GM23338 (cell line): ENCODE measurements at regions not wholly inside any gene's neighbourhood (a gene's known extent, or its start where the extent isn't known, plus 50 kb on each side); places are given as distances from the start of the nearest gene placed in this dataset.
A peak's percentile ranks its signal among the peaks of the same experiment; 100 is the strongest.

Experiments
- ATAC-seq: fragments of 200-7000 bp; cut with Tn5 transposase; 3 replicates; pipeline ENCODE4 v1.9.1; 2020
- DNase-seq: peaks from one replicate; pipeline ENCODE4 v3.0.0-alpha.2; 2015; ENCODE audit warnings: low spot score
- H2AFZ ChIP-seq: fragments of 200-600 bp; sonication (generic); 2 replicates; pipeline ENCODE4 v1.8.0; 2016; ENCODE audit warnings: antibody characterized with exemption, mild to moderate bottlenecking, moderate library complexity
- H3F3A ChIP-seq: fragments of 200-600 bp; sonication (generic); replicated peaks from 2 replicates; pipeline ENCODE4 v1.8.0; 2017; ENCODE audit warnings: antibody characterized with exemption, mixed run types, low read depth
- H3K27ac ChIP-seq: fragments of 200-600 bp; sonication (generic); 2 replicates; pipeline ENCODE4 v1.6.1; 2016; ENCODE audit warnings: low read depth
- H3K27me3 ChIP-seq: fragments of 200-600 bp; sonication (generic); 2 replicates; pipeline ENCODE4 v1.8.0; 2016; ENCODE audit warnings: mild to moderate bottlenecking, mixed run types, moderate library complexity; ENCODE audit not compliant: insufficient read depth
- H3K36me3 ChIP-seq: fragments of 200-600 bp; sonication (generic); 2 replicates; pipeline ENCODE4 v1.8.0; 2016; ENCODE audit warnings: mild to moderate bottlenecking; ENCODE audit not compliant: insufficient read depth
- H3K4me1 ChIP-seq: fragments of 200-600 bp; sonication (generic); 2 replicates; pipeline ENCODE4 v1.8.0; 2016; ENCODE audit warnings: mild to moderate bottlenecking, moderate library complexity; ENCODE audit not compliant: insufficient read depth
- H3K4me2 ChIP-seq: fragments of 200-600 bp; sonication (generic); 2 replicates; pipeline ENCODE4 v1.7.1; 2017; ENCODE audit warnings: mixed run types
- H3K4me3 ChIP-seq: fragments of 200-600 bp; sonication (generic); 2 replicates; pipeline ENCODE4 v1.6.1; 2016; ENCODE audit warnings: mixed run types
- H3K79me2 ChIP-seq: fragments of 200-600 bp; sonication (generic); replicated peaks from 2 replicates; pipeline ENCODE4 v1.8.0; 2017; ENCODE audit warnings: mild to moderate bottlenecking; ENCODE audit not compliant: insufficient read depth
- H3K9me2 ChIP-seq: fragments of 200-600 bp; sonication (generic); 2 replicates; pipeline ENCODE4 v1.8.0; 2017; ENCODE audit not compliant: insufficient read depth
- H4K20me1 ChIP-seq: fragments of 200-600 bp; sonication (generic); replicated peaks from 2 replicates; pipeline ENCODE4 v1.8.0; 2017; ENCODE audit warnings: mild to moderate bottlenecking; ENCODE audit not compliant: insufficient read depth
- H3K27ac Mint-ChIP-seq: 2 replicates; pipeline ENCODE4 v1.8.0; 2020; ENCODE audit warnings: inconsistent platforms, mild to moderate bottlenecking, moderate library complexity, mixed read lengths
- H3K27me3 Mint-ChIP-seq: 3 replicates; pipeline ENCODE4 v1.8.0; 2022; ENCODE audit warnings: low read depth, mild to moderate bottlenecking, moderate library complexity, mixed read lengths, inconsistent platforms; ENCODE audit not compliant: insufficient read depth, poor library complexity
- H3K36me3 Mint-ChIP-seq: 3 replicates; pipeline ENCODE4 v1.8.0; 2021; ENCODE audit warnings: low read depth, mild to moderate bottlenecking, inconsistent platforms, moderate library complexity, mixed read lengths
- H3K4me1 Mint-ChIP-seq: 3 replicates; pipeline ENCODE4 v1.8.0; 2020; ENCODE audit warnings: mild to moderate bottlenecking, inconsistent platforms, mixed read lengths
- H3K4me3 Mint-ChIP-seq: 3 replicates; pipeline ENCODE4 v1.8.0; 2021; ENCODE audit warnings: moderate library complexity, mild to moderate bottlenecking, inconsistent platforms, mixed read lengths
- H3K9me3 Mint-ChIP-seq: 3 replicates; pipeline ENCODE4 v1.8.0; 2020; ENCODE audit warnings: moderate library complexity, mild to moderate bottlenecking, inconsistent platforms, mixed read lengths
- CREB1 ChIP-seq: fragments of 250-450 bp; sonication (Bioruptor Pico); IDR thresholded peaks from 2 replicates; pipeline ENCODE4 v1.5.0; 2020; ENCODE audit warnings: low read depth, mild to moderate bottlenecking, moderate library complexity
- ETS1 ChIP-seq: IDR thresholded peaks from 2 replicates; pipeline ENCODE4 v1.6.1; 2016; ENCODE audit warnings: antibody characterized with exemption
- EZH2 ChIP-seq: fragments of 200-600 bp; sonication (generic); IDR thresholded peaks from one replicate; pipeline ENCODE4 v1.8.0; 2017; ENCODE audit warnings: antibody characterized with exemption, mild to moderate bottlenecking, low read depth; ENCODE audit not compliant: unreplicated experiment
- EZH2phosphoT487 ChIP-seq: fragments of 200-600 bp; sonication (generic); IDR thresholded peaks from one replicate; pipeline ENCODE4 v1.8.1; 2018; ENCODE audit warnings: antibody characterized with exemption; ENCODE audit not compliant: unreplicated experiment
- NANOG ChIP-seq: IDR thresholded peaks from 2 replicates; pipeline ENCODE4 v1.6.1; 2016; ENCODE audit warnings: antibody characterized with exemption, borderline replicate concordance
- POLR2AphosphoS5 ChIP-seq: IDR thresholded peaks from 2 replicates; pipeline ENCODE4 v1.6.1; 2016; ENCODE audit warnings: antibody characterized with exemption, low read depth
- ZNF114 ChIP-seq: fragments of 250-450 bp; sonication (Bioruptor Pico); IDR thresholded peaks from 2 replicates; pipeline ENCODE4 v1.5.0; 2020; ENCODE audit warnings: mild to moderate bottlenecking, moderate library complexity
- TF ChIP-seq, protein P1 (sequence below): IDR thresholded peaks from one replicate; pipeline ENCODE4 v1.6.1; 2018; ENCODE audit warnings: antibody characterized with exemption; ENCODE audit not compliant: unreplicated experiment
- TF ChIP-seq, protein P2 (sequence below), 2 experiments: fragments of 200-600 bp in 1 of 2; sonication (generic) in 1 of 2; conservative IDR thresholded peaks; 2 replicates each; pipeline versions ENCODE4 v1.5.1 to v1.6.1; 2016 to 2017; ENCODE audit warnings: antibody characterized with exemption in 2 of 2, low read depth in 2 of 2, mild to moderate bottlenecking in 2 of 2, moderate library complexity in 1 of 2

DNA sequence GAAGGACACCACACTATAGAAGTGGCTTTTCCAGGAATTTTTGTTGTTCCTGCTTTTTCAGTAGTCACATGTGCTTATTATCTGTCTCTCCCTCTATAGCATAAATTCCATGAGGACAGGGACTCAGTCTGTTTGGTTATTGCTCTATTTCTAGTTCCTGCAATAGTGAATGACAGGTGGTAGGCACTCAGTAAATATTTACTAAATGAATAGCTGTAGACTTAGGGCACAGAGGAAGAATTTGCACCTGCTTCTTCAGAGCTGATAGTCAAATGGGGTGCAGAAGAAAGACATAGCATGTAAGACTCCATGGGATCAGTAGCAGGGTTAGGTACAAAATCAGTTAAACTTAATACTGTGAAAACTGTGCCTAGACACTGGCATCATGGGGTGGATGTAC is 580.2 kb downstream of the CCDC171 start:
- Mint-ChIP-seq H3K4me1 (no peaks in the 10 kb centered on the region), H3K4me3 (no peak overlapping the region), H3K36me3 (no peaks in the 10 kb centered on the region; the same call in 2 of the 3 replicates), H3K9me3 (peaks cover 12% of the 10 kb centered on the region), H3K27ac (no peak overlapping the region), H3K27me3 (peaks cover 5% of the 10 kb centered on the region)
- no peak overlapping the region for H3K4me2 ChIP-seq
- DNase-seq (no peak), ATAC-seq (no peak)
- no peak overlapping the region for H3K27ac ChIP-seq
- H4K20me1 ChIP-seq, result no peaks in the 10 kb centered on the region
- no peaks in the 10 kb centered on the region for H3K4me1 ChIP-seq
- H2AFZ ChIP-seq, result peak overlapping the region; percentile 83; the same call in 1 of the 2 replicates
- no peaks in the 10 kb centered on the region for H3K79me2 ChIP-seq
- H3K4me3 ChIP-seq, result no peak overlapping the region
- H3K9me2 ChIP-seq, result no peaks in the 10 kb centered on the region
- TF ChIP-seq POLR2AphosphoS5 (no peak), EZH2phosphoT487 (no peak), ETS1 (no peak), NANOG (no peak), EZH2 (no peak), ZNF114 (CRISPR knock-in tag) (no peak), CREB1 (CRISPR knock-in tag) (no peak)
- TF ChIP-seq, protein P1, sequence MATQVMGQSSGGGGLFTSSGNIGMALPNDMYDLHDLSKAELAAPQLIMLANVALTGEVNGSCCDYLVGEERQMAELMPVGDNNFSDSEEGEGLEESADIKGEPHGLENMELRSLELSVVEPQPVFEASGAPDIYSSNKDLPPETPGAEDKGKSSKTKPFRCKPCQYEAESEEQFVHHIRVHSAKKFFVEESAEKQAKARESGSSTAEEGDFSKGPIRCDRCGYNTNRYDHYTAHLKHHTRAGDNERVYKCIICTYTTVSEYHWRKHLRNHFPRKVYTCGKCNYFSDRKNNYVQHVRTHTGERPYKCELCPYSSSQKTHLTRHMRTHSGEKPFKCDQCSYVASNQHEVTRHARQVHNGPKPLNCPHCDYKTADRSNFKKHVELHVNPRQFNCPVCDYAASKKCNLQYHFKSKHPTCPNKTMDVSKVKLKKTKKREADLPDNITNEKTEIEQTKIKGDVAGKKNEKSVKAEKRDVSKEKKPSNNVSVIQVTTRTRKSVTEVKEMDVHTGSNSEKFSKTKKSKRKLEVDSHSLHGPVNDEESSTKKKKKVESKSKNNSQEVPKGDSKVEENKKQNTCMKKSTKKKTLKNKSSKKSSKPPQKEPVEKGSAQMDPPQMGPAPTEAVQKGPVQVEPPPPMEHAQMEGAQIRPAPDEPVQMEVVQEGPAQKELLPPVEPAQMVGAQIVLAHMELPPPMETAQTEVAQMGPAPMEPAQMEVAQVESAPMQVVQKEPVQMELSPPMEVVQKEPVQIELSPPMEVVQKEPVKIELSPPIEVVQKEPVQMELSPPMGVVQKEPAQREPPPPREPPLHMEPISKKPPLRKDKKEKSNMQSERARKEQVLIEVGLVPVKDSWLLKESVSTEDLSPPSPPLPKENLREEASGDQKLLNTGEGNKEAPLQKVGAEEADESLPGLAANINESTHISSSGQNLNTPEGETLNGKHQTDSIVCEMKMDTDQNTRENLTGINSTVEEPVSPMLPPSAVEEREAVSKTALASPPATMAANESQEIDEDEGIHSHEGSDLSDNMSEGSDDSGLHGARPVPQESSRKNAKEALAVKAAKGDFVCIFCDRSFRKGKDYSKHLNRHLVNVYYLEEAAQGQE, result no peak
- TF ChIP-seq, protein P2, sequence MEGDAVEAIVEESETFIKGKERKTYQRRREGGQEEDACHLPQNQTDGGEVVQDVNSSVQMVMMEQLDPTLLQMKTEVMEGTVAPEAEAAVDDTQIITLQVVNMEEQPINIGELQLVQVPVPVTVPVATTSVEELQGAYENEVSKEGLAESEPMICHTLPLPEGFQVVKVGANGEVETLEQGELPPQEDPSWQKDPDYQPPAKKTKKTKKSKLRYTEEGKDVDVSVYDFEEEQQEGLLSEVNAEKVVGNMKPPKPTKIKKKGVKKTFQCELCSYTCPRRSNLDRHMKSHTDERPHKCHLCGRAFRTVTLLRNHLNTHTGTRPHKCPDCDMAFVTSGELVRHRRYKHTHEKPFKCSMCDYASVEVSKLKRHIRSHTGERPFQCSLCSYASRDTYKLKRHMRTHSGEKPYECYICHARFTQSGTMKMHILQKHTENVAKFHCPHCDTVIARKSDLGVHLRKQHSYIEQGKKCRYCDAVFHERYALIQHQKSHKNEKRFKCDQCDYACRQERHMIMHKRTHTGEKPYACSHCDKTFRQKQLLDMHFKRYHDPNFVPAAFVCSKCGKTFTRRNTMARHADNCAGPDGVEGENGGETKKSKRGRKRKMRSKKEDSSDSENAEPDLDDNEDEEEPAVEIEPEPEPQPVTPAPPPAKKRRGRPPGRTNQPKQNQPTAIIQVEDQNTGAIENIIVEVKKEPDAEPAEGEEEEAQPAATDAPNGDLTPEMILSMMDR (conservative IDR thresholded peaks at IDR 0.05; ENCODE audit: low read depth in 2 of 2), result no peak
- no peaks in the 10 kb centered on the region for H3K36me3 ChIP-seq
- no peaks in the 10 kb centered on the region for H3F3A ChIP-seq
- H3K27me3 ChIP-seq, result no peaks in the 10 kb centered on the region
